Left lobe of liver (tissue), 2 donors: ENCODE measurements at regions not wholly inside any gene's neighbourhood (a gene's known extent, or its start where the extent isn't known, plus 50 kb on each side); places are given as distances from the start of the nearest gene placed in this dataset.
"Not testable (repeated sequence)": the region's sequence is repeated elsewhere in the genome, so short reads cannot be mapped to it uniquely, and the experiment has no call there.

Experiments
- ATAC-seq: fragments of 200-7000 bp; cut with Tn5 transposase; one replicate; pipeline ENCODE4 v1.9.1; 2020; ENCODE audit warnings: mild to moderate bottlenecking, moderate library complexity
- DNase-seq: peaks from one replicate; pipeline ENCODE4 v3.0.0-alpha.2; 2020; ENCODE audit warnings: low spot score
- donor health status: DM: no; HTN: no; CAD: no; lungs with moderate emphysema.
- donor health status: DM: no; HTN: yes; CAD: no.

DNA sequence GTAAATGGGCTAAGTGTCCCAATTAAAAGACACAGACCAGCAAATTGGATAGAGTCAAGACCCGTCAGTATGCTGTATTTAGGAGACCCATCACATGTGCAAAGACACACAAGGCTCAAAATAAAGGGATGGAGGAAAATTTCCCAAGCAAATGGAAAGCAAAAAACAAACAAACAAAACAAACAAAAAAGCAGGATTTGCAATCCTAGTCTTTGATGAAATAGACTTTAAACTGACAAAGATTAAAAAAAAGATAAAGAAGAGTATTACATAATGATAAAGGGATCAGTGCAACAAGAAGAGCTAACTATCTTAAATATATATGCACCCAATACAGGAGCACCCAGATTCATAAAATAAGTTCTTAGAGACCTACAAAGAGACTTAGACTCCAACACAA lies 429.6 kb downstream of the MAT2B start:
- not testable (repeated sequence) for DNase-seq
- peak; percentile 34 for ATAC-seq

DNA sequence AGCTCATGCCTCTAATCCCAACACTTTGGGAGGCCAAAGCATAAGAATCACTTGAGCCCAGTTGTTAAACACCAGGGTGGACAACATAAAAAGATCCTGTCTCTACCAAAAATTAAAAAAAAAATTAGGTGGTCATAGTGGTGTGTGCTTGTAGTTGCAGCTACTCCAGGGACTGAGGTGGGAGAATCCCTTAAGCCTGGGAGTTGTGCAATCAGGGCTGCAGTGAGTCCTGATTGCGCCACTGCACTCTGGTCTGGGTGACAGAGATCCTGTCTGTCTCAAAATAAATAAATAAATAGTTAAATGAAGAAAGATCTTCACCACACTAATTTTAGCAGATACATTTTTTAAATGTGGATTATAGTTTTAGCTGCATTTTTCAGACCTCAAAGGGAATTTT lies 433.2 kb downstream of the MAT2B start:
- DNase-seq (peak; percentile 77), ATAC-seq (peak; percentile 95)

DNA sequence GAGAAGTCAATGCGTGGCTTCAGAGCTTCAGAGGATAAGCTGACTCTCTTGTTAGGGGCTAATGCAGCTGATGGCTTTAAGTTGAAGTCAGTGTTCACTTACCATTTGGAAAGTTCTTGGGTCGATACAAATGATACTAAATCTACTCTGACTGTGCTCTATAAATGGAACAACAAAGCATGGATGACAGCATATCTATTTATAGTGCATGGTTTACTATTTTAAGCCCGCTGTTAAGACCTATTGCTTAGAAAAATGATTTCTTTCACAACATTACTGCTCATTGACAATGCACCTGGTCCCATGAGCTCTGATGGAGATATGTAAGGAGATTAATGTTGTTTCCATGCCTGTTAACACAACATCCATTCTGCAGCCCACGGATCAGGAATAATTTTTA lies 435.7 kb downstream of the MAT2B start:
- DNase-seq = no peak
- no peak for ATAC-seq

GRCh38 chr5:163943546-163943945 lies 438.1 kb downstream of the MAT2B start:
- no peak for ATAC-seq
- DNase-seq = no peak

- ATAC-seq (no peak), DNase-seq (no peak)
Observed at GRCh38 chr5:163944738-163945137, 439.3 kb downstream of the MAT2B start.

DNA sequence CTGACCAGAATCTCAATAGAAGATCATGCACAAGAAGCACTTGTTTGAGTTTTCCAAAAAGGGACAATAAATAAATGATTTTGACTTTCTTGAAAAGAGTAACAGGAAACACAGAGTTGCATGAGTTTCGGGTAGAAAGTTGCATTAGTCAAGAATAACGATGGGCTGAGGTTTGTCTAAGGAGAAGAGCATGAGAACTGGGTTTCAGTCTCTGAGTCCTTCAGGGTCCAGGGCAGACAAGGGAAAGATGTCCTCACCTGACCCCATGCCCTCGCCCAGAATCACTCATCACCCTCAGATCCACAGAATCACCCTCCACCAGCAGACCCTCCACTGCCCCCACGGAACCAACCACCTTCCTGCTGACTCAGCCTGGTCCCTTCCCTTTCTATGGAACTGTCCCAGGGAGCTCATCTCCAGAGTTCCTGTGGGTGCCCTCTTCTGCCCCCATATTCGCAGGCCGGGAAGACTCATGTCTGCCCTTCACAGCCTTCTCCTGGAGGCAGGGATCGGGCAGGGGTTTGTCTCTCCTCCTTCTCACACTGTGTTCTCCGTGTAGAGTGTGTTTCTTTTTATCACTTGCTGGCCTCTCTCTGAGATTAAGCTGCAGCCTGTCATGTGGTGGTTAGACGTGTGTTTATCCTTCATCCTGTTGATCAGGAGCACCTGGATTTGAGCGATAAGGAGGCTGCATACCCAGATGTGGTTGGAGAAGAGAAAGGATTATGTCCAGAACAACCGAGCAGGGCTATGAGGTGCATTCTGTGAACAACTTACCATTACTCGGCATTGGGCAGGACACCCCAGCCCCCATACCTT lies 442.6 kb downstream of the MAT2B start:
- DNase-seq (no peak), ATAC-seq (no peak)

GRCh38 chr5:163950248-163950647 lies 444.8 kb downstream of the MAT2B start:
- DNase-seq (no peak), ATAC-seq (no peak)

DNA sequence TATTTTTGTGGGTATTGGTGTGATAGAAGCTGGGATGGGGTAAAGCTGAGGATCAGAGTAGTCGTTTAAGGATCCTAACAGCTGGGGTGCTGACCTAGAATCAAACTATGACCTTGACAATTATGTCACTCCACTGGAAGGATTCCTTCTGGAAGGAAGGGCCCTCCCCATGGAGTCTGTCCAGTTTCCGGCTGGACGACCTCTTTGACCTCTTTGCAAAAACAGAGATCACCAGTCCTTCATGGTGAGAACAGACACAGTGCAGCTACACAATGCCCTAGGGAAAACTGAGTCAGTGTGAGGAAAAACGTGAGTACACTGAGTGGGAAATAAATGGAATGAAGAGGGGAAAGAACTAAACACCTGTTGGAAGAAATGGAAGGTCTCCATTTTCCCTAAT lies 445.6 kb downstream of the MAT2B start:
- ATAC-seq (peak; percentile 38), DNase-seq (no peak)

DNA sequence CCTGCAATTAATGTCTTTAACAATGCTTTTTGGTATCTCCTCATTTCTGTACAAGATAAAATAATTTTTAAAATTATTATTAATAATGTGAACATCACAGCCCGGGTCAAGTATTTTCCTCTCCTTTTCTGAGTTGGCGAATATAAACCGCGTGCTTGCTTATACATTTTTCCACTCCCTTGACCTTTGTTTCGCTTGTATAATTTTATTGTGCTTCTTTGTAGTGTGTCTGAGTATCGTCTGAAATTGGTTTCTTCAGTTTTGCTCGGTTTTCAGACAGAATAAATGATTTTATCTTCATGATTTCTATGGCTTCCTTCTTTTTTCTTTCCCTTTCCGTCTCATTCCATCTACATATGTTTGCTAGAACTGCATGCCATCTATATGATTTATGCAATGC lies 448.5 kb downstream of the MAT2B start:
- ATAC-seq (no peak), DNase-seq (no peak)

DNA sequence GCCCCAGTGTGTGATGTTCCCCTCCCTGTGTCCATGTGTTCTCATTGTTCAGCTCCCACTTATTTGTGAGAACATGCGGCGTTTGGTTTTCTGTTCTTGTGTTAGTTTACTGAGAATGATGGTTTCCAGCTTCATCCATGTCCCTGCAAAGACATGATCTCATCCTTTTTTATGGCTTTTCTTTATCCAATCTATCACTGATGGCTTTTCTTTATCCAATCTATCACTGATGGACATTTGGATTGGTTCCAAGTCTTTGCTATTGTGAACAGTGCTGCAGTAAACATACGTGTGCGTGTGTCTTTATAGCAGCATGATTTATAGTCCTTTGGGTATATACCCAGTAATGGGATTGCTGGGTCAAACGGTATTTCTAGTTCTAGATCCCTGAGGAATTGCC lies 455.8 kb downstream of the MAT2B start:
- not testable (repeated sequence) for ATAC-seq, DNase-seq

- peak; percentile 41 for ATAC-seq
- no peak for DNase-seq
Observed at GRCh38 chr5:163963881-163964280, 458.5 kb downstream of the MAT2B start.

DNA sequence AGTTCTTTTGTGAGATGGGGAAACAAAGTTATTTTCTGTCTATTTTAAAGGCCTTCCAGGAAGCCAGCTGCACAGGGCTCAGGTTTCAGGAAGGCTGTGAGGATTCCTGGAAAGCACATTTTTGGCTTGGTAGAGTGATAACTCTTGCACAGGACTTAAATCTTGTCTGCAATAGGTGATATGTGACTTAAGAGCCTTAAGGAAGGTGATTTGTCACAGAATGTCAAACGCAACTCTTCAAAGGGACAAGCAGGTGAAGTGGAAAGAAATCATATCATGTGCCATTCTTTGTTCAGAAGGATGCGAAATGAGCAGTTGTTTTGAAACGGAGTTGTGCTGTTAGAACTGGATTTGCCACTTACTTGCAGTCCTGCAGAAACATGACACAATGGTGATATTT lies 459.3 kb downstream of the MAT2B start:
- ATAC-seq (no peak), DNase-seq (no peak)

GRCh38 chr5:163967268-163967667 lies 461.8 kb downstream of the MAT2B start:
- DNase-seq (no peak), ATAC-seq (no peak)

DNA sequence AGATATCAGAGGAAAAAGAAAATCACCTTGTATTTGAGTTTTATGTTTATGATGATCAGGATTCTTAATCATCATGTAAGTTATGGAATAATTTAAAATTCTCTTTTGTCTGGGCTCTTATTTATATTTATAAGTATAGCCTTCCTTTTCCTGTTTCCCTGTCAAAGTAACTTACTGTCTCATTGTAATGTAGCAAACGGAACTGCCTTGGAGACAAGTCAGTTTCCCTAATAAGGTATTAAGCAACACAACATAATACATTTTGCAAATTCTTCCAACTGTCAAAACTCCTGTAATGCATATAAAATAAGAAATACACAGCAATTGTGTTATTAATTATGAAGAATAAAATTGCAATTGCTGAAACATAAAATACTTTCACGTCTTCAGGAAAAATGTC lies 463.2 kb downstream of the MAT2B start:
- DNase-seq = no peak

GRCh38 chr5:163976696-163977095 lies 471.3 kb downstream of the MAT2B start:
- ATAC-seq (no peak), DNase-seq (no peak)

More for the DNA sequence above, 463.2 kb downstream of the MAT2B start:
- ATAC-seq = no peak

DNA sequence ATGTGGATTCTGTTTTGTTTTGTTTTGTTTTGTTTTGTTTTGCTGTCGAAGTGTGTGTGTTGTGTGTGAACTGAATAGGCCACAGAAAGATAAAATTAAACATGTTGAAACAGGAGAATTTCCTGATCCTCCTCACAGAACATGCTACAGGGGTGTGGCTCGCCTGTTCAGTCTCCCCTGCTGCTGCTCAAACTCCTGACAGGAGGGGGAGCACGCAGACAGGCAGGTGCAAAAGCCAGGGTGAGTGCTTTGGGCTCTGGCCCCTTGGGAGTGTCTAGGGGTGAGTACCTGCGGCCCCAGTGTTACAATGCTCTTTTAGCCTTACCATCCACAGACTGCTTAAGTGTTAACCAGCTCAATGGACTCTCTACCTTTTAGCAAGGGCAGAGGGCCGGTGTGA lies 473.5 kb downstream of the MAT2B start:
- DNase-seq (no peak), ATAC-seq (no peak)

DNA sequence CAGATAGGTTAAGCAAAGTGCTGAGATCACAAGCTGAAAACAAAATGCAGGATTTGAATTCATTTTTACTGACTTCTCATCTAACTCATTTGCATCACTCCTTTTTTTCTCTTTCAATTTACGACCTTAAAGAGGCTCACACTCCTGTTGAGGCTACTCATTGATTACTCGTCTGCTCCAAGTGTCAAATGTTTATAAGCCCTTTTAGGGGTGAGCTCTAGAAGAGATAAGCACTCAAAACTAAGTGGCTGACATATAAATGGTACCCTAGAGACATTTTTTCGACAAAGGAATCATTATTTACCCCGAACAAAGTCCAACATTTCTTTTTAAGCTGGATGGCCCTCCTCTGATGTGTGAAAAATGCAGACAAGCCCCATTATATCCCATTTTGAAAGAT lies 483.1 kb downstream of the MAT2B start:
- no peak for ATAC-seq
- no peak for DNase-seq

GRCh38 chr5:163993126-163993525 lies 487.7 kb downstream of the MAT2B start:
- DNase-seq (no peak), ATAC-seq (no peak)

DNA sequence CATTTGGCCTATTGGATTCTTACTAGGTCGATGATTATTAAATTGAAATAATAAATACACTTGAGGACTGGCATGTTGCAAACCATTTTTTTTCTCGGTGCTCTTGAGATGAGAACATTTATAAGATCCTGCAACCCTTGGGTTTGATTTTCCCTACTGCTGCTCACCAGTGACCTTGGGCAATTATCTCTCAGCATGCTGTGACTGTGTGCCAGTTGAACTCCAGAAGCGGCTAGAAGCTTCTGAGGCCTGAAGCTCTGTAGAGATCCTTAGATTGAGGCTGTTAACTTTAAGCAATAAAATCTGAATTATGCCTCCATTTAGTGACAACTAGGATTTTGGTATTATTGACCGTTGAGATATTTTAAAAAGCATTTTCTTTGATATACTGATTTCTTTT lies 489.8 kb downstream of the MAT2B start:
- ATAC-seq (no peak), DNase-seq (no peak)

GRCh38 chr5:163997965-163998364 lies 492.5 kb downstream of the MAT2B start:
- ATAC-seq (no peak), DNase-seq (no peak)

DNA sequence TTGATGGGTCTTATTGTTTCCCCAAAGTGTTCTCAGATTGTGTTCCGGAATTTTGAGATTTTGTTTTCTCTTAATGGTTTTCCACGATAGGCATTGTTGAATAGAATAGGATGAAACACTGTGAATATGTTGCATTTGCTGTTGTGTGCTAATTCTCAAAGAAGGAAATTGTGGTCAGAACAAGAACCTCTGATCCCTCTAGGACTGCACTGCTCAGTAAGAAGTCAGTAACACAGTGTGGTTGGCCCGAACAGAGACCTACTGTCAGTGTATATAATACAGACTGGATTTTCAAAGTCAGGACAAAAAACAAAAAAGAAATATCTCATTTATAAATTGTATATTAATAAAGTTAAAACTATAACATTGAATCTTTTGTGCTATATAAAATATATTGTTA lies 494.8 kb downstream of the MAT2B start:
- DNase-seq (no peak), ATAC-seq (no peak)

DNA sequence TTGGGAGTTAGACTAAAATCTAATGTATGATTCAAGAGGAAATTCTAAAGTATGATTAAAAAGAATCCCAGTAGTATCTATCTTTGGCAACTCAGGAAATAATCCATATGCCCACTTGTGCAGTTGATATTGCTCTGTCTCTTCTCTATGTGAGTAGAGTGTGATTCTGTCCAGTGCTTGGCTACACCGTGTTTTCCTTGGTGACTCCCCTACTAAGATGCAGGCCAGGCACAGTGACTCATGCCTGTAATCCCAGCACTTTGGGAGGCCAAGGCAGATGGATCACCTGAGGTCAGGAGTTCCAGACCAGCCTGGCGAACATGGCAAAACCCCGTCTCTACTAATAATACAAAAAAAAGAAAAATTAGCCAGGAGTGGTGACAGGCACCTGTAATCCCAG lies 495.4 kb downstream of the MAT2B start:
- ATAC-seq (no peak), DNase-seq (no peak)

GRCh38 chr5:164002214-164002613 lies 496.8 kb downstream of the MAT2B start:
- DNase-seq (no peak), ATAC-seq (no peak)
